CD4-positive, alpha-beta memory T cell (primary cell): ENCODE measurements at regions not wholly inside any gene's neighbourhood (a gene's known extent, or its start where the extent isn't known, plus 50 kb on each side); places are given as distances from the start of the nearest gene placed in this dataset.

Experiments used
- CTCF ChIA-PET: fragments of 350-600 bp; sonication (Branson Sonifier 250); formaldehyde crosslinking; loops from one replicate; lab custom pipeline; 2021; ENCODE audit warnings: inconsistent platforms; ENCODE audit not compliant: partially characterized antibody; lab: Charles Lee
- POLR2A ChIA-PET: fragments of 350-600 bp; sonication (Branson Sonifier 250); formaldehyde crosslinking; loops from one replicate; lab custom pipeline; 2021; ENCODE audit not compliant: partially characterized antibody; lab: Charles Lee
- DNase-seq, 5 donors: peaks; one replicate each; pipeline versions ENCODE4 v3.0.0 to v3.0.0-alpha.2; 2020 to 2022; ENCODE audit warnings: mixed read lengths in 1 of 5
- H3K27ac ChIP-seq: one replicate; pipeline ENCODE4 v1.7.0; 2013; ENCODE audit warnings: low read depth, low read length
- H3K27me3 ChIP-seq: 2 replicates; pipeline ENCODE4 v1.7.0; 2013; ENCODE audit warnings: mild to moderate bottlenecking, low read length, moderate library complexity; ENCODE audit not compliant: insufficient read depth
- H3K36me3 ChIP-seq: 2 replicates; pipeline ENCODE4 v1.7.0; 2013; ENCODE audit warnings: mild to moderate bottlenecking, low read length, moderate library complexity; ENCODE audit not compliant: insufficient read depth
- H3K4me1 ChIP-seq: 2 replicates; pipeline ENCODE4 v1.7.0; 2013; ENCODE audit warnings: mild to moderate bottlenecking, low read length, moderate library complexity; ENCODE audit not compliant: insufficient read depth
- H3K4me3 ChIP-seq, 2 donors: one replicate each; pipeline ENCODE4 v1.7.0; 2013; ENCODE audit warnings: low read length in 2 of 2, mild to moderate bottlenecking in 1 of 2
- H3K9me3 ChIP-seq, 2 donors: one replicate each; pipeline ENCODE4 v1.7.0; 2013; ENCODE audit warnings: low read length in 2 of 2, control low read depth in 1 of 2; ENCODE audit not compliant: control insufficient read depth in 1 of 2
- H3K27ac Mint-ChIP-seq, 7 donors: one replicate each; pipeline ENCODE4 v1.8.0; 2020 to 2021; ENCODE audit warnings: mixed read lengths in 7 of 7, mild to moderate bottlenecking in 6 of 7, inconsistent platforms in 3 of 7, moderate library complexity in 3 of 7
- H3K27me3 Mint-ChIP-seq, 2 donors: one replicate each; pipeline ENCODE4 v1.8.0; 2020 to 2021; ENCODE audit warnings: mixed read lengths in 2 of 2
- H3K36me3 Mint-ChIP-seq, 2 donors: one replicate each; pipeline ENCODE4 v1.8.0; 2020 to 2021; ENCODE audit warnings: mixed read lengths in 2 of 2, inconsistent platforms in 1 of 2, mild to moderate bottlenecking in 1 of 2
- H3K4me1 Mint-ChIP-seq, 4 donors: one replicate each; pipeline ENCODE4 v1.8.0; 2020 to 2021; ENCODE audit warnings: mixed read lengths in 4 of 4, mild to moderate bottlenecking in 1 of 4
- H3K4me3 Mint-ChIP-seq, 8 donors: one replicate each; pipeline ENCODE4 v1.8.0; 2020 to 2021; ENCODE audit warnings: mixed read lengths in 8 of 8, mild to moderate bottlenecking in 7 of 8, moderate library complexity in 6 of 8, inconsistent platforms in 3 of 8
- H3K9me3 Mint-ChIP-seq, 8 donors: one replicate each; pipeline ENCODE4 v1.8.0; 2020 to 2021; ENCODE audit warnings: mixed read lengths in 8 of 8, mild to moderate bottlenecking in 5 of 8, inconsistent platforms in 3 of 8, moderate library complexity in 1 of 8
- intact Hi-C: fragments of 100-400 bp; cut with micrococcal nuclease; formaldehyde crosslinking; loops from one replicate; pipeline ENCODE4 v1.15.1; 2023

- H3K36me3 ChIP-seq, result no peaks in the 10 kb centered on the region
- Mint-ChIP-seq H3K27ac (no peak overlapping the region), H3K9me3 (peaks cover 3 to 18% (median 5%) of the 10 kb centered on the region in 8 donors), H3K4me3 (no peak overlapping the region), H3K27me3 (peaks cover 0 to 10% of the 10 kb centered on the region in 2 donors), H3K4me1 (no peaks in the 10 kb centered on the region), H3K36me3 (no peaks in the 10 kb centered on the region)
- no peak overlapping the region for H3K4me3 ChIP-seq
- intact Hi-C loops, result no loop called here
- no peak overlapping the region for H3K27ac ChIP-seq
- no peak for DNase-seq
- no peaks in the 10 kb centered on the region for H3K9me3 ChIP-seq
- H3K4me1 ChIP-seq, result no peaks in the 10 kb centered on the region
- POLR2A ChIA-PET, result no interaction called here
- CTCF ChIA-PET, result no interaction called here
- H3K27me3 ChIP-seq, result no peaks in the 10 kb centered on the region
Observed at GRCh38 chr1:4301007-4301406, 353.4 kb upstream of the AJAP1 start.

DNA sequence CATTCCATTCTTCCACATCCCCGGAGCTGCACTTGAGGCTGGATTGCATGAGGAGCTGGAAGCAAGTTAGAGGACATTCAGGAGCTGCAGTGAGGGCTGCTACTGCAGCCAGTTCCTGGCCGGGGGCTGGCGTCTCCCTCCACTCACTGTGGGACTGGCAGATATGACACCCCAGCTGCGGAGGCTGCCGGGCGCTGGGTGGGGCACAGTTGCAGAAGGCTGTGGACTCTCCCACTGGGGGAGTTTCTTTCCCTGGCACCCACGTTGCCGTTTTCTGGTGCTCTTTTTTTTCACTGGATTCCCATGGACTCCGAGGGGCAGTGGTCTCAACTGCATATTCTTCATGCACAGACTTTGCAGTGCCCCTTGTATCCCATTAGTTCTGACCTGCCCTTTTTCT lies 351.1 kb upstream of the AJAP1 start:
- intact Hi-C loops, result no loop called here
- peaks cover 0 to 12% (median 4%) of the 10 kb centered on the region in 8 donors for H3K9me3 Mint-ChIP-seq
- H3K27ac ChIP-seq, result no peak overlapping the region
- H3K27me3 Mint-ChIP-seq, result peaks cover 0 to 12% of the 10 kb centered on the region in 2 donors
- CTCF ChIA-PET, result no interaction called here
- H3K4me1 Mint-ChIP-seq, result no peaks in the 10 kb centered on the region
- H3K4me3 Mint-ChIP-seq, result no peak overlapping the region
- no peaks in the 10 kb centered on the region for H3K36me3 Mint-ChIP-seq
- H3K36me3 ChIP-seq, result no peaks in the 10 kb centered on the region
- DNase-seq, result no peak
- POLR2A ChIA-PET, result no interaction called here
- no peaks in the 10 kb centered on the region for H3K27me3 ChIP-seq
- H3K27ac Mint-ChIP-seq, result no peak overlapping the region
- no peaks in the 10 kb centered on the region for H3K4me1 ChIP-seq
- H3K4me3 ChIP-seq, result no peak overlapping the region
- no peaks in the 10 kb centered on the region for H3K9me3 ChIP-seq

DNA sequence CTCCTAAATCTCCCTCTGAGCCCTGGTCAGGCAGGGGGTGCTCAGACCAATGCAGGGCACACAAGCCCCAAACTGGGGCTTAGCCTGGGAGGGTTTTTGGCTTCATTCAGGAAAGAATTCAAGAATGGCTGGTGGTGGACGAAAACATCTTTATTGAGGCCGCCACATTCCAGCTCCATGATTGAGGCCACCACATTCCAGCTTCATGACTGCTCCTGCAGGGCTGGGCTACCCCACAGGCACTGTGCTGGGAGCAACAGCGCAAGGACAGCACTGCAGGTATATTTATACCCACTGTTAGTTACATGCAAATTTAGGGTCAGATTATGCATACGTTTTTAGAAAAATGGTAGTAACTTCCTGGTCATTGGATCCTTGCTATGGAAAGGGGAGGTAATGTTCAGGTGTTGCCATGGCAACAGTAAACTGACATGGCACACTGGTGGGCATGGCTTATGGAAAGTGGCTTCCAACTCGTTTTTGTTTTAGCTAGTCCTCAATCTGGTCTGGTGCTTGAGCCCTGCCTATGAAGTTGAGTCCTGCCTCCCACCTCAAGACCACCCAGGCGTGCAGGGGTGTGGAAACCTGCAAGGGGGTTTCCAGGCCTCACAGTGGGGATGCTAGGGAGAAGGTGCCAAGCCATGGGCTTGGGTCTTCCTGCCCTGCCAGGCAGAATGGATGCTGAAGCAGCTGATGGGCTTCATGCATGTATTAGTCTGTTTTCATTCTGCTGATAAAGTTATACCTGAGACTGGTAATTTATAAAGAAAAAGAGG lies 348.7 kb upstream of the AJAP1 start:
- intact Hi-C loops, result no loop called here
- Mint-ChIP-seq H3K4me3 (no peak overlapping the region), H3K36me3 (no peaks in the 10 kb centered on the region), H3K27me3 (peaks cover 0 to 7% of the 10 kb centered on the region in 2 donors), H3K4me1 (no peaks in the 10 kb centered on the region), H3K9me3 (peaks cover 0 to 9% (median 4%) of the 10 kb centered on the region in 8 donors), H3K27ac (no peak overlapping the region)
- Histone ChIP-seq H3K36me3 (no peaks in the 10 kb centered on the region), H3K4me3 (no peak overlapping the region), H3K9me3 (no peaks in the 10 kb centered on the region), H3K27me3 (no peaks in the 10 kb centered on the region), H3K4me1 (no peaks in the 10 kb centered on the region), H3K27ac (no peak overlapping the region)
- CTCF ChIA-PET, result no interaction called here
- POLR2A ChIA-PET, result no interaction called here
- DNase-seq, result no peak

GRCh38 chr1:4306559-4307467 lies 347.6 kb upstream of the AJAP1 start:
- Mint-ChIP-seq H3K9me3 (peaks cover 0 to 11% (median 4%) of the 10 kb centered on the region in 8 donors), H3K27ac (no peak overlapping the region)
- no peaks in the 10 kb centered on the region for H3K9me3 ChIP-seq

DNA sequence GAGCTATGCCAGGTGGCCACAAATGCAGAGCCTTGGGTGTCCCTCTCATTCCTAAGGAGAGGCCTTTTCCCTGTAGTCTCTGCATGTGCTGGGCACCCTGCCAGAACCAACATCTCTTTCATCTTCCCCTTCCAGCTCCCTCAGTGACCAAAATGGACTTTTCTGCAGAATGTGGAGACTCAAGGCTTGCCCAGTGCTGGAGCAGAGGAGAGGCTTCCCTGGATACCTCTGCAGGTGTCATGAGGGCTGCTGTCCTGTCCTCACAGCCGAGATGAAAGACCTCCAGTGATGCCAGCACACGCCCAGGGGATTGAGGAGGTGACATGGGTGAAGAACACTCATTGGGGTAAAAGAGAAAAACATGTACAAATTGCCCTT lies 347.0 kb upstream of the AJAP1 start:
- Mint-ChIP-seq H3K27ac (no peak overlapping the region), H3K27me3 (peaks cover 0 to 14% of the 10 kb centered on the region in 2 donors), H3K9me3 (peaks cover 0 to 11% (median 4%) of the 10 kb centered on the region in 8 donors), H3K36me3 (no peaks in the 10 kb centered on the region), H3K4me3 (no peak overlapping the region), H3K4me1 (no peaks in the 10 kb centered on the region)
- no peaks in the 10 kb centered on the region for H3K36me3 ChIP-seq
- ChIA-PET CTCF (no interaction called here), POLR2A (no interaction called here)
- intact Hi-C loops, result no loop called here
- no peak overlapping the region for H3K27ac ChIP-seq
- no peaks in the 10 kb centered on the region for H3K27me3 ChIP-seq
- DNase-seq, result no peak
- no peaks in the 10 kb centered on the region for H3K9me3 ChIP-seq
- H3K4me1 ChIP-seq, result no peaks in the 10 kb centered on the region
- H3K4me3 ChIP-seq, result no peak overlapping the region

More at GRCh38 chr1:4306559-4307467, 347.6 kb upstream of the AJAP1 start:
- peaks cover 0 to 10% of the 10 kb centered on the region in 2 donors for H3K27me3 Mint-ChIP-seq
- no peaks in the 10 kb centered on the region for H3K4me1 Mint-ChIP-seq
- ChIA-PET POLR2A (no interaction called here), CTCF (no interaction called here)
- Histone ChIP-seq H3K4me3 (no peak overlapping the region), H3K27me3 (no peaks in the 10 kb centered on the region), H3K36me3 (no peaks in the 10 kb centered on the region), H3K4me1 (no peaks in the 10 kb centered on the region), H3K27ac (no peak overlapping the region)
- DNase-seq, result no peak
- intact Hi-C loops, result no loop called here
- H3K36me3 Mint-ChIP-seq, result no peaks in the 10 kb centered on the region
- no peak overlapping the region for H3K4me3 Mint-ChIP-seq

GRCh38 chr1:4307911-4308545 lies 346.4 kb upstream of the AJAP1 start:
- H3K9me3 ChIP-seq, result no peaks in the 10 kb centered on the region
- Mint-ChIP-seq H3K4me1 (no peaks in the 10 kb centered on the region), H3K9me3 (peaks cover 0 to 8% (median 2%) of the 10 kb centered on the region in 8 donors), H3K4me3 (no peak overlapping the region), H3K27me3 (peaks cover 1 to 14% of the 10 kb centered on the region in 2 donors), H3K36me3 (no peaks in the 10 kb centered on the region), H3K27ac (no peak overlapping the region)
- intact Hi-C loops, result no loop called here
- H3K4me1 ChIP-seq, result no peaks in the 10 kb centered on the region
- H3K27ac ChIP-seq, result no peak overlapping the region
- ChIA-PET POLR2A (no interaction called here), CTCF (no interaction called here)
- H3K36me3 ChIP-seq, result no peaks in the 10 kb centered on the region
- no peaks in the 10 kb centered on the region for H3K27me3 ChIP-seq
- DNase-seq, result no peak
- no peak overlapping the region for H3K4me3 ChIP-seq

GRCh38 chr1:4308806-4309205 lies 345.6 kb upstream of the AJAP1 start:
- H3K27ac Mint-ChIP-seq, result no peak overlapping the region
- Histone ChIP-seq H3K27me3 (no peaks in the 10 kb centered on the region), H3K27ac (no peak overlapping the region), H3K4me3 (no peak overlapping the region), H3K36me3 (no peaks in the 10 kb centered on the region), H3K4me1 (no peaks in the 10 kb centered on the region), H3K9me3 (no peaks in the 10 kb centered on the region)
- ChIA-PET POLR2A (no interaction called here), CTCF (no interaction called here)
- peaks cover 0 to 16% (median 5%) of the 10 kb centered on the region in 8 donors for H3K9me3 Mint-ChIP-seq
- intact Hi-C loops, result no loop called here
- no peaks in the 10 kb centered on the region for H3K4me1 Mint-ChIP-seq
- no peak for DNase-seq
- H3K4me3 Mint-ChIP-seq, result no peak overlapping the region
- no peaks in the 10 kb centered on the region for H3K36me3 Mint-ChIP-seq
- H3K27me3 Mint-ChIP-seq, result peaks cover 1 to 14% of the 10 kb centered on the region in 2 donors
